Right atrium auricular region (tissue), 2 donors: ENCODE measurements at regions not wholly inside any gene's neighbourhood (a gene's known extent, or its start where the extent isn't known, plus 50 kb on each side); places are given as distances from the start of the nearest gene placed in this dataset.

Experiments
- DNase-seq: peaks from one replicate; pipeline ENCODE4 v3.0.0-alpha.2; 2019; ENCODE audit warnings: low spot score
- H3K27ac ChIP-seq, 2 donors: fragments of 200-600 bp; sonication (generic); 1 replicate in 1 of 2; 2 replicates in 1 of 2; pipeline ENCODE4 v1.5.1; 2016 to 2019
- H3K27me3 ChIP-seq, 2 donors: fragments of 200-600 bp; sonication (generic); one replicate each; pipeline versions ENCODE4 v1.5.1 to v1.6.0; 2017 to 2019
- H3K36me3 ChIP-seq: fragments of 200-600 bp; sonication (generic); one replicate; pipeline ENCODE4 v1.5.1; 2016
- H3K4me1 ChIP-seq, 2 donors: fragments of 200-600 bp; sonication (generic); one replicate each; pipeline versions ENCODE4 v1.5.1 to v1.6.0; 2017 to 2019
- H3K4me3 ChIP-seq, 2 donors: fragments of 200-600 bp; sonication (generic); 1 replicate in 1 of 2; 2 replicates in 1 of 2; pipeline ENCODE4 v1.5.1; 2017 to 2019; ENCODE audit warnings: mild to moderate bottlenecking in 1 of 2, moderate library complexity in 1 of 2
- H3K9me3 ChIP-seq, 2 donors: fragments of 200-600 bp; sonication (generic); one replicate each; pipeline ENCODE4 v1.5.1; 2019
- TF ChIP-seq, protein P1 (sequence below), 2 donors: fragments of 200-600 bp; sonication (generic); IDR thresholded peaks; one replicate each; pipeline ENCODE4 v1.5.1; 2019; ENCODE audit warnings: antibody characterized with exemption in 2 of 2

DNA sequence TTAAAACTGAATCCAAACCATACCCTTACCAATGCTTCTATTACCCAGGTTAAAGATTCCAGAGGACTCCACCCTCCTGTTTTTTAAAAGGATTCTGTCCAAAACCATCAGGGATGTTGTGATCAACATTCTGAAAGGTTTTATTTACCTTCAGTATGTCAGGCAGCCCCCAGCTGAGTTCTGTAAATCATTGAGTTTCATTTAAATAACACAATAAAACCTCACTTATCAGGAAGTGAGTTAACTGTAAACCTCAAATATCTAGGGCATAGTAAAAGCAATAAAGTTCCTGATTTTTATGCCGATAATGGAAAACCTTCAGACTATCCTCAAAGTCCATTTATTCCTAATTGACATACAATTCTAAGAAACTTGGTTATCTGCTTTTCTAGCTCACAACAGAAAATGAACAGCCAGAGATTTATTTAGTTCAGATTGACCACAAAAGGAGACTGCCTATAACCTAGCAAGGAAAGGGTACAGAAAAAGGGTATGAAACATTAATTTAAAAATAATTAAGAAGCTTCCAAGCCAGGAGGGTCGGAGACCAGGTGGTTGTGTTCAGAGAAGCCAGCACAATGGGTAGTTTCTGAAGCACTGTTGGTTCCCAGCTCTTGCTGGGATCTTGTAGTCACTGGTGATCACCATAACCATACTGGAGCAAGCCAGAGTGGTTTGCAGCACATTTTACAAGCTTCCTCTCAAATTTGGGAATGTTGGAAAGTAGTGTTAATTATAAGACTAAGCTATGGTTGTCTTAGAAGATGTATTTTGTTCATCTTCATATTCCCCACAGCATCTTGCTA lies 336.4 kb upstream of the FMN2 start:
- Histone ChIP-seq H3K4me3 (no peak overlapping the region), H3K36me3 (no peaks in the 10 kb centered on the region), H3K4me1 (no peaks in the 10 kb centered on the region), H3K27me3 (no peaks in the 10 kb centered on the region), H3K9me3 (no peaks in the 10 kb centered on the region), H3K27ac (no peak overlapping the region)
- TF ChIP-seq, protein P1, sequence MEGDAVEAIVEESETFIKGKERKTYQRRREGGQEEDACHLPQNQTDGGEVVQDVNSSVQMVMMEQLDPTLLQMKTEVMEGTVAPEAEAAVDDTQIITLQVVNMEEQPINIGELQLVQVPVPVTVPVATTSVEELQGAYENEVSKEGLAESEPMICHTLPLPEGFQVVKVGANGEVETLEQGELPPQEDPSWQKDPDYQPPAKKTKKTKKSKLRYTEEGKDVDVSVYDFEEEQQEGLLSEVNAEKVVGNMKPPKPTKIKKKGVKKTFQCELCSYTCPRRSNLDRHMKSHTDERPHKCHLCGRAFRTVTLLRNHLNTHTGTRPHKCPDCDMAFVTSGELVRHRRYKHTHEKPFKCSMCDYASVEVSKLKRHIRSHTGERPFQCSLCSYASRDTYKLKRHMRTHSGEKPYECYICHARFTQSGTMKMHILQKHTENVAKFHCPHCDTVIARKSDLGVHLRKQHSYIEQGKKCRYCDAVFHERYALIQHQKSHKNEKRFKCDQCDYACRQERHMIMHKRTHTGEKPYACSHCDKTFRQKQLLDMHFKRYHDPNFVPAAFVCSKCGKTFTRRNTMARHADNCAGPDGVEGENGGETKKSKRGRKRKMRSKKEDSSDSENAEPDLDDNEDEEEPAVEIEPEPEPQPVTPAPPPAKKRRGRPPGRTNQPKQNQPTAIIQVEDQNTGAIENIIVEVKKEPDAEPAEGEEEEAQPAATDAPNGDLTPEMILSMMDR (IDR thresholded peaks at IDR 0.05) = no peak
- DNase-seq = no peak

DNA sequence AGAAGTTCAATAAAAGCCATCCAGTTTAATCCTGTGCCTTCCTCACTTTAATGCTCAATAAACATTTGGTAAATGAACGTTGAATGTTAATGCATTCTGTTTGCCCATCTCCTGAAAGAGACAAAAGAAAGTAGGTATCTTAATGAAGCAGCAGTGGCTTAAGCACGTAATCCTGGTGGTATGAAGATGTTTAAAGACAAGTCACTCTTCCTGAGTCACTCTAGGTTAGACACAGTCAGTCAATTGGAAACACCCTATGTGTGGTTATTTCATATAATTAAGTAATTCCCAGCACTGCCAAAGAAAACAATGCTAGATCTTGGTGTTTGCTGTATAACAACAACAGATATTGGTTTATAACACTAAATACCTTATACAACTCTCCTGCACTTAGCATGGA lies 334.0 kb upstream of the FMN2 start:
- Histone ChIP-seq H3K9me3 (no peaks in the 10 kb centered on the region), H3K27ac (no peak overlapping the region)

GRCh38 chr1:239758756-239759155 lies 332.9 kb upstream of the FMN2 start:
- TF ChIP-seq, protein P1 (IDR thresholded peaks at IDR 0.05) = no peak
- H3K27me3 ChIP-seq = no peaks in the 10 kb centered on the region
- no peaks in the 10 kb centered on the region for H3K4me1 ChIP-seq
- no peaks in the 10 kb centered on the region for H3K9me3 ChIP-seq
- no peaks in the 10 kb centered on the region for H3K36me3 ChIP-seq
- no peak for DNase-seq
- H3K27ac ChIP-seq = no peak overlapping the region
- no peak overlapping the region for H3K4me3 ChIP-seq

More for the DNA sequence above, 334.0 kb upstream of the FMN2 start:
- TF ChIP-seq, protein P1 (IDR thresholded peaks at IDR 0.05) = no peak
- no peak for DNase-seq
- H3K4me3 ChIP-seq = no peak overlapping the region
- no peaks in the 10 kb centered on the region for H3K27me3 ChIP-seq
- H3K4me1 ChIP-seq = no peaks in the 10 kb centered on the region
- no peaks in the 10 kb centered on the region for H3K36me3 ChIP-seq

DNA sequence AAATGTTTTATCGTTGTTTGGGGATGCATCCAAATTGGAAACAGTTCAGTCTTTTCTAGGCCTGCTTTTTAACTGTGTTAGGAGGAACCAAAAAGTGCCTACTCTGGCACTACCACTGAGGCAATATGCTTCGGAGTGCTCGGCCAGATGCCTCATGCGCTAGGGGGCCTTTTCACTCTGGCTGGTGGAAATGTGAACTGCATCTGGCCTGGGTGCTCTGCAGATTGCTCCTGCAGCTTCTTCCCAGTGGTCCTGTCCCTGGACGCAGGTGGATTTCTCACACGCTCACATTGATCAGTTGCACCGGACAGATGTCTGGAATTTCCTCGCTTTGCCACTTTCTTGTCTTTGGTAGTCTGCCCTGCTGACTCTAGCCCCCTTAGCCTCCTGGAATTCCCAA lies 330.2 kb upstream of the FMN2 start:
- no peaks in the 10 kb centered on the region for H3K27me3 ChIP-seq
- H3K4me3 ChIP-seq = no peak overlapping the region
- no peaks in the 10 kb centered on the region for H3K4me1 ChIP-seq
- no peaks in the 10 kb centered on the region for H3K9me3 ChIP-seq
- DNase-seq = no peak
- no peak overlapping the region for H3K27ac ChIP-seq
- H3K36me3 ChIP-seq = no peaks in the 10 kb centered on the region
- TF ChIP-seq, protein P1 (IDR thresholded peaks at IDR 0.05) = no peak

DNA sequence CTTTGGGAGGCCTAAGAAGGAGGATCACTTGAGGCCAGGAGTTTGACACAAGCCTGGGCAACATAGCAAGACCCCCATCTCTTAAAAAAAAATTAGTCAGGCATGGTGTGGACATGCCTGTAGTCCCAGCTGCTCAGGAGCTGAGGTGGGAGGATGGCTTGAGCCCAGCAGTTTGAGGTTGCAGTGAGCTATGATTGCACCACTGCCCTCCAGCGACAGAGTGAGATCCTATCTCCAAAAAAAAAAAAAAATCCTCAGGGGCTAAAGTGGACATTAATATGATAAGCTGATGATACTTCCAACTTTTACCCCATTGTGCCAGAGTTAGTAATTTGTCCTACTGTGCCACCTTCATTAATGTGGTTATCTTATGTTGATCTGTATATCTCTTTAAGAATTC lies 327.8 kb upstream of the FMN2 start:
- TF ChIP-seq, protein P1 (IDR thresholded peaks at IDR 0.05) = no peak
- Histone ChIP-seq H3K4me3 (no peak overlapping the region), H3K27me3 (no peaks in the 10 kb centered on the region), H3K9me3 (no peaks in the 10 kb centered on the region), H3K36me3 (no peaks in the 10 kb centered on the region), H3K27ac (no peak overlapping the region), H3K4me1 (no peaks in the 10 kb centered on the region)
- DNase-seq = no peak

GRCh38 chr1:239764546-239764945 lies 327.1 kb upstream of the FMN2 start:
- H3K4me3 ChIP-seq = no peak overlapping the region
- no peaks in the 10 kb centered on the region for H3K27me3 ChIP-seq
- no peak overlapping the region for H3K27ac ChIP-seq
- TF ChIP-seq, protein P1 (IDR thresholded peaks at IDR 0.05) = no peak
- H3K36me3 ChIP-seq = no peaks in the 10 kb centered on the region
- no peak for DNase-seq
- no peaks in the 10 kb centered on the region for H3K4me1 ChIP-seq
- H3K9me3 ChIP-seq = no peaks in the 10 kb centered on the region
